K562 (cell line): ENCODE measurements at regions not wholly inside any gene's neighbourhood (a gene's known extent, or its start where the extent isn't known, plus 50 kb on each side); places are given as distances from the start of the nearest gene placed in this dataset.
A peak's percentile ranks its signal among the peaks of the same experiment; 100 is the strongest.

Experiments used
- BRD4 ChIP-seq: fragments of 200-600 bp; sonication (generic); IDR thresholded peaks from 2 replicates; pipeline ENCODE4 v1.6.1; 2017; ENCODE audit warnings: inconsistent platforms
- BRD9 ChIP-seq: fragments of 450-650 bp; IDR thresholded peaks from 2 replicates; pipeline ENCODE4 v1.6.1; 2018; ENCODE audit warnings: low read depth; ENCODE audit not compliant: partially characterized antibody
- DDX20 ChIP-seq: fragments of 450-650 bp; IDR thresholded peaks from 2 replicates; pipeline ENCODE4 v1.6.1; 2016; ENCODE audit warnings: missing genetic modification characterization, low read depth, mild to moderate bottlenecking, missing compliant biosample characterization, moderate library complexity
- DLX4 ChIP-seq: fragments of 250-450 bp; sonication (Bioruptor Pico); IDR thresholded peaks from 2 replicates; pipeline ENCODE4 v1.6.1; 2021; ENCODE audit warnings: mild to moderate bottlenecking
- EHMT2 ChIP-seq: fragments of 450-650 bp; IDR thresholded peaks from 2 replicates; pipeline ENCODE4 v1.6.1; 2018; ENCODE audit warnings: antibody characterized with exemption
- FOSL1 ChIP-seq: fragments of 200-800 bp; sonication (Bioruptor generic); conservative IDR thresholded peaks from 2 replicates; pipeline ENCODE4 v1.6.1; 2016; ENCODE audit warnings: missing genetic modification characterization, missing compliant biosample characterization
- HDAC2 ChIP-seq: fragments of 450-650 bp; IDR thresholded peaks from 2 replicates; pipeline ENCODE4 v1.6.1; 2016; ENCODE audit warnings: mild to moderate bottlenecking
- HIVEP1 ChIP-seq: fragments of 250-450 bp; sonication (Bioruptor Pico); IDR thresholded peaks from 2 replicates; pipeline ENCODE4 v1.4.0; 2020; ENCODE audit warnings: mild to moderate bottlenecking
- NR4A1 ChIP-seq, 2 experiments: fragments of 250-450 bp in 1 of 2; fragments of 450-650 bp in 1 of 2; sonication (Bioruptor Pico) in 1 of 2; IDR thresholded peaks; 2 replicates each; pipeline versions ENCODE4 v1.4.0 to v1.6.1; 2016 to 2020; ENCODE audit warnings: mild to moderate bottlenecking in 2 of 2, missing compliant biosample characterization in 1 of 2, missing genetic modification characterization in 1 of 2, moderate library complexity in 1 of 2
- POLR3A ChIP-seq: IDR thresholded peaks from 2 replicates; pipeline ENCODE4 v1.6.1; 2011; ENCODE audit warnings: borderline replicate concordance, mild to moderate bottlenecking, moderate library complexity; ENCODE audit not compliant: insufficient read length, insufficient read depth; ENCODE audit errors: extremely low read depth
- RFX7 ChIP-seq: fragments of 250-450 bp; sonication (Bioruptor Pico); IDR thresholded peaks from 2 replicates; pipeline ENCODE4 v1.5.1; 2021; ENCODE audit warnings: mild to moderate bottlenecking
- SETDB1 ChIP-seq: IDR thresholded peaks from one replicate; pipeline ENCODE4 v1.6.1; 2012; ENCODE audit warnings: low read length, control low read depth, inconsistent platforms
- SMARCE1 ChIP-seq: fragments of 450-650 bp; IDR thresholded peaks from 2 replicates; pipeline ENCODE4 v1.7.1; 2016; ENCODE audit warnings: mild to moderate bottlenecking
- SRSF1 ChIP-seq: fragments of 200-400 bp; formaldehyde crosslinking; IDR thresholded peaks from 2 replicates; pipeline ENCODE4 v1.6.1; 2017; ENCODE audit warnings: mild to moderate bottlenecking, low read depth, low read length, moderate library complexity
- TAF1 ChIP-seq: IDR thresholded peaks from 2 replicates; pipeline ENCODE4 v1.6.1; 2011; ENCODE audit warnings: mild to moderate bottlenecking, low read length, moderate library complexity; ENCODE audit not compliant: insufficient read depth, control insufficient read depth, severe bottlenecking; ENCODE audit errors: extremely low read depth
- TEAD2 ChIP-seq: fragments of 450-650 bp; IDR thresholded peaks from 2 replicates; pipeline ENCODE4 v1.6.1; 2016; ENCODE audit warnings: missing genetic modification characterization, control low read depth, missing compliant biosample characterization
- U2AF1 ChIP-seq: fragments of 200-400 bp; formaldehyde crosslinking; optimal IDR thresholded peaks from 2 replicates; pipeline ENCODE3; 2017; ENCODE audit warnings: mild to moderate bottlenecking, low read depth, low read length, moderate library complexity
- ZBTB7A ChIP-seq: IDR thresholded peaks from 2 replicates; pipeline ENCODE4 v1.6.1; 2011; ENCODE audit warnings: low read depth, mild to moderate bottlenecking, low read length, moderate library complexity, borderline replicate concordance; ENCODE audit not compliant: control insufficient read depth
- ZNF239 ChIP-seq: fragments of 250-450 bp; sonication (Bioruptor Pico); IDR thresholded peaks from 2 replicates; pipeline ENCODE4 v1.4.0; 2020; ENCODE audit warnings: mild to moderate bottlenecking
- ZNF3 ChIP-seq: fragments of 250-450 bp; sonication (Bioruptor Pico); IDR thresholded peaks from 2 replicates; pipeline ENCODE4 v1.5.0; 2021; ENCODE audit warnings: mild to moderate bottlenecking, moderate library complexity
- ZNF316 ChIP-seq: fragments of 450-650 bp; IDR thresholded peaks from 2 replicates; pipeline ENCODE4 v1.6.1; 2016
- ZNF518B ChIP-seq: fragments of 250-450 bp; sonication (Bioruptor Pico); IDR thresholded peaks from 2 replicates; pipeline ENCODE4 v1.5.0; 2021; ENCODE audit warnings: mild to moderate bottlenecking, moderate library complexity
- ZNF79 ChIP-seq: fragments of 250-450 bp; sonication (Bioruptor Pico); IDR thresholded peaks from 2 replicates; pipeline ENCODE4 v1.4.0; 2020; ENCODE audit warnings: low read depth, mild to moderate bottlenecking, moderate library complexity
- TF ChIP-seq, protein P1 (sequence below): sonication (generic); formaldehyde crosslinking; IDR thresholded peaks from 2 replicates; pipeline ENCODE4 v1.8.0; 2022; ENCODE audit warnings: mild to moderate bottlenecking, missing genetic modification reagents, borderline replicate concordance

DNA sequence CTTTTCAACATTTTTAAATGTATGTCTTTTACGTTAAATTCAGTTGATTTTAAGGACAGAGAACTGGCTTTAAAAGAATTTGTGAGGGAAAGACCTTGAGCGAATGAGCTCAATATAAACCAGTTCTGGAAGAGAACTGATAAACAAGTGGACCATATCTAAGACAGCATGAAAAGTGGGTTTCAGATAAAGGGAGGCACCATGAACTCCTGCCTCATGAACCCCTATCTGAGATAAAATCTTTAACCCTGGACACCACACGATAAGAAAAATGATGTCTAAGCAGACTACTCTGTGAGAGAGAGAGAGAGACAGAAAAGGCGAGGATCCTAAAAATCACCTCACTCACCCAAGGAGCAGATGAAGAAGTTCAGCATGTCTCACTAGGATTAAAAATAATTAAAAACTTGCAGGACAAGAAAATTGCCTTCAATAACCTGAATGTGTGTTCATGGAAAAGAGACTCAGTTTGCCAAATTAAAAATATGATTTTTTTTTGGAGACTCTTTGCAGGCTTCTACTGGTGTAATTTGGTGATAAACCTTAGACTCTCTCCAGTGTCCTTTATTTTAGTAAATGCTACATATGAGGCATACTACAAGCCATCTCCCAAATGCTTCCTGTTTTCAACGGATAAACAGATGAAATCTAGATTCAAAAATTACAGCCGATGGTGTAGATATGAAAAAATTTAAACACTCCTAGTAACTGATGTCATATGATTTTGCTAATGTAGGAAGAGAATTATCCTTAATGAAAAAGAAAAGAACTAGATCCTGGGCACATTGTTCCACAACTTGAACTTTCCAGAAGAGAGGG, 299.5 kb downstream of the ADGB start (continued):
- TF ChIP-seq DLX4 (CRISPR knock-in tag) (no peak), ZNF316 (peak; percentile 39; the same call in 1 of the 2 replicates), BRD4 (no peak), RFX7 (no peak), HIVEP1 (peak; percentile 86), BRD9 (no peak), SRSF1 (no peak), ZNF518B (CRISPR knock-in tag) (no peak), NR4A1 (CRISPR knock-in tag; IDR thresholded peaks at IDR 0.05) (0 out of 2 replicates have a peak, but pooled peaks have one; percentile 57), NR4A1 (tag; IDR thresholded peaks at IDR 0.05) (no peak), ZNF79 (CRISPR knock-in tag) (no peak), TAF1 (no peak), HDAC2 (peak; percentile 93), FOSL1 (tag) (peak; percentile 71), POLR3A (no peak), TEAD2 (tag) (no peak), U2AF1 (no peak), DDX20 (tag) (peak; percentile 59; the same call in 1 of the 2 replicates), ZNF239 (CRISPR knock-in tag) (peak; percentile 72), SMARCE1 (peak; percentile 94), SETDB1 (no peak), ZNF3 (CRISPR knock-in tag) (no peak), ZBTB7A (no peak), EHMT2 (no peak)
- TF ChIP-seq, protein P1, sequence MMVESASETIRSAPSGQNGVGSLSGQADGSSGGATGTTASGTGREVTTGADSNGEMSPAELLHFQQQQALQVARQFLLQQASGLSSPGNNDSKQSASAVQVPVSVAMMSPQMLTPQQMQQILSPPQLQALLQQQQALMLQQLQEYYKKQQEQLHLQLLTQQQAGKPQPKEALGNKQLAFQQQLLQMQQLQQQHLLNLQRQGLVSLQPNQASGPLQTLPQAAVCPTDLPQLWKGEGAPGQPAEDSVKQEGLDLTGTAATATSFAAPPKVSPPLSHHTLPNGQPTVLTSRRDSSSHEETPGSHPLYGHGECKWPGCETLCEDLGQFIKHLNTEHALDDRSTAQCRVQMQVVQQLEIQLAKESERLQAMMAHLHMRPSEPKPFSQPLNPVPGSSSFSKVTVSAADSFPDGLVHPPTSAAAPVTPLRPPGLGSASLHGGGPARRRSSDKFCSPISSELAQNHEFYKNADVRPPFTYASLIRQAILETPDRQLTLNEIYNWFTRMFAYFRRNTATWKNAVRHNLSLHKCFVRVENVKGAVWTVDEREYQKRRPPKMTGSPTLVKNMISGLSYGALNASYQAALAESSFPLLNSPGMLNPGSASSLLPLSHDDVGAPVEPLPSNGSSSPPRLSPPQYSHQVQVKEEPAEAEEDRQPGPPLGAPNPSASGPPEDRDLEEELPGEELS (CRISPR knock-in tag): no peak
